HG02981 (cell line): ENCODE measurements at regions not wholly inside any gene's neighbourhood (a gene's known extent, or its start where the extent isn't known, plus 50 kb on each side); places are given as distances from the start of the nearest gene placed in this dataset.

ENCODE experiments used
- ATAC-seq: cut with Tn5 transposase; IDR thresholded peaks from one replicate; pipeline ENCODE4 v1.9.1; 2021; ENCODE audit warnings: mild to moderate bottlenecking, moderate library complexity; ENCODE audit not compliant: unreplicated experiment

DNA sequence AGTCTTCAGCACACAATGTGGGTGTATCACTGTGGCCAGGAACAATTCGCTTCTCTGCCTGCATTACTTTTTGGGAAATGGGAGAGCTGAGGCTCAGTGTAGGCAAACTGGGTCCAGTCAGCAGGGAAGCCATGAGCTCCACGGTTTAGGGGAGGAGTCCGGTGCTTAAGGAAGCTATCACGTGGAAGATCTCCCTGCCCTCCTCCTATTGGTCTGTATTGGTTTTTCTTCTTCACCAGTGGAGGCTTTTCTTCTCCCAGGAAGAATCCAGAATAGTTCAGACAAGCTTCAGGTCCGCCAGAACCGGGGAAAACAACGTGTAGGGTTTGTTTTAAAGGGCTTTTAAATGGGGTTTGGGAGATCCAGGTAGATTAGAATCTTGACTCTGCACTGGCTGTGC is 156.2 kb upstream of the CAMK1G start:
- no peak for ATAC-seq

DNA sequence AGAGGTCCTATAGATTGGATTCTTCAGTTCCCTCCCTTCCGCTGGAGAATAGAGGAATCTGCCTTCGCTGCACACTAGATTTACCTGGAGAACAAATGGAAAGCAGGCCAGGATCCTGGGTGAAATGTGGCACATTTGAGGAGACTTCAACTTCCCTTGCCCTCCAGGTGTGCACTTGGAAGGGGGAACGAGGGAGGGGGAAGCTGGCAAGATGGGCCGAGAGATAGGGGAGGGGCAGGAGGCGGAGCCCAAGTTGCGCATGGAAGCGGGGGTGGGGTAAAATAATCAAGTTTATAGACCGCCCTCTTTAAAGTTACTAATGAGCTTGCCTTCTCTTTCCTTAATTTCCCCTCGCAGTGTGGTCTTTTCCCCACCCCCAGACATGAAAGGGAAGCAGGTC is 155.7 kb upstream of the CAMK1G start:
- no peak for ATAC-seq

DNA sequence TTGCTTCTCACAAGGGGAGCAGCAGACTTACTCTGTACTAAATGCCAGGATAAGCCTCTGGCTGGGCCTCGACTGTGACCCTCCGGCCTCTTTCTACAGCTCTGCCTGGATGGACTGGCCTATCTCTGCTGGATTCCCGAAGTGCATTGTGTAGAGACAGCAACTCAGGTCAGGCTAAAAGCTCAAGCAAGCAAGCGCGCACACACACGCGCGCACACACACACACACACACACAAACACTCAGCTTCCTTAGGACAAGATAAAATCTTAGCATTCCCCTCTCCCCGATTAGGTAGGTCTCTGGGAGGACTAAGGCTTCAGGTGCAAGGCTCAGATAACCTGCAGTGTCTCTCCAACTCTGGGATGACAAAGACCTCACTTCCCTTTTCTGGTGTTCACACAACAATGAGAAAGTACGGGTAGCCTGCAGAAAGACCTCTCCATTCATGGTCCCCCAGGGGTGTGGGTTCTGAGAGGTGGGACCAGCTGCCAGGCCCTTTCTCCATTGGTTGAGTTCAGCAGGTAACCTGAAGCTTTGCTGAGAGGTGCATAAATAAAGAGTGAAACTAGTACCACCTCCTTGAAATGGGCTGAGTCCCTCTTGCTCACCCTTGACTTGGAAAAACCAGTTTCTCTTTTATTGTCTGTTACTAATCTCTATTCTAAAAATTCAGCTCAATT is 155.1 kb upstream of the CAMK1G start:
- ATAC-seq = no peak

DNA sequence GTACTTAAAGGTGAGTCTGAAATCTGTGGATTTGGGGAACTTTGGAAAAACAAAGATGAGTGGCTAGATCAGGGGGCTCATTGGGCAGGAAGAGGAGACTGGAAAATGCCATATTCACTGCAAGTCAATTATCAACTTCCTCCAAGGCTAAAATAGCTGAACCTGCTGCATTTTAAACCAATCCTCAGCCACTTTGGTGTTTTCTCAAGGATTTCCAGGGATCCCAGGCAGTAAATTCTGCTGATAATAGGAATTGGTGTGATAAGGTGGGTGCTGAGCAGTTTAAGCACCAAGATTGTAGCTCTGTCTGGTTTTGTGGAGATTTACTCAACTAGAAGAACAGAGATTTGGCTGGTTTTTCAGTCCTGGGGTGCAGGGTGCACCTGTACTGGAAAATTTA is 153.9 kb upstream of the CAMK1G start:
- ATAC-seq = no peak

DNA sequence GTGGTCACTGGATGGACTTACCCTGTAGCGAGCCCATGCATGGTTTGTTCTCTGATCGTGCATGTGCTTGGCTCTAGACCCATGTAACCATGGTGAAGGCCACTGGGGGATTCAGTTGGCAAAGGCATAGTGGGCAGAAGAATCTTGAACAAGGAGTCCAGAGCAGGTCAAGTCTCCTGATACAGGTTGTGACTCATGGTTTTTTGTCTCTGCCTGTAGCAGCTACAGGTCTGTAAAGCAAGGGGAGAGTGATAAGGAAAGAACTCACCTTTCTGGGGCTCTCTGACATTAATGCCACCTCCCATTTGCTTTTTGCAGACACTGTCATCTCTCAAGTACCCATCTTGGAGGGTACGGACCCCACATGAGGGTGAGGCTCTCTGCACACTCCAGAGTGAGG is 153.4 kb upstream of the CAMK1G start:
- ATAC-seq = no peak

DNA sequence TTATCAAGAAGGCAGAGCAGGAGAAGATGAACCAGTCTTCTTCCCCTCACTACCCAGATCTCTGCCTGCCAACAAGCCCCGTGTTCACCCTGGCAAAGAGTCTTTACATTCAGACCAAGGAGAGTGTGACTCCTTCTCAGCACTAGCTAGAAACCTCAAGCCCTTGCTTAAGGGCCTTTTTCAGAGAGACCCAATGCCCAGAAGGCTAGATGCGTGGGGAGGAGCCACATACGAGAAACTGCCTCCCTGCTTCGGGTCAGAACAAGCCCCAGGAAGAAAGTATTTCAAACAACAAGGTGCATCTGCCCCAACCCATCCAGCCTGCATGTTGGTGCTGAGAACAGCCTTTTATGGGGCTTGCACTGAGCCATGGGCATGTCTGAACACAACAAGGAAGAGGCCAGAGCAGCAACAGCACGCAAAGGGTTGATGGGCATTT is 152.7 kb upstream of the CAMK1G start:
- no peak for ATAC-seq

DNA sequence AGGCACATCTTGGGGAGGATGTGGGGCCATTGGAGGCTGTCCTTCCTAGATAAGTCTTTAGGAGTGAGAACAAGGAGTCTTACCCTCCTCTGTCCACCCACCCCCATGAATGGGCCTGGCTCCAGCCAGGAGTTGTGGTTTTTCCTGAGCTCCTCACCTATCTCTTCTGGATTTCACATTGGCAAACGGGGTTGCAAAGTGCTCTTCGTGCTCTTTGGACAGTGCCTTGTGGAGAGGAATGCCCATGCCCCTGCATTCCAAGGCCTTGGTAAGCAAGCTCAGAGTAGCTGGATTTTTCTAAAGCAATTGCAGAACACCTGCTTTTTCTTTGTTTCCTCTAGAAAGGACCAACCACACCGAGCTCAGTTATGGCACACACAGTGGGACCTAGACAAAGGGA is 152.1 kb upstream of the CAMK1G start:
- no peak for ATAC-seq

DNA sequence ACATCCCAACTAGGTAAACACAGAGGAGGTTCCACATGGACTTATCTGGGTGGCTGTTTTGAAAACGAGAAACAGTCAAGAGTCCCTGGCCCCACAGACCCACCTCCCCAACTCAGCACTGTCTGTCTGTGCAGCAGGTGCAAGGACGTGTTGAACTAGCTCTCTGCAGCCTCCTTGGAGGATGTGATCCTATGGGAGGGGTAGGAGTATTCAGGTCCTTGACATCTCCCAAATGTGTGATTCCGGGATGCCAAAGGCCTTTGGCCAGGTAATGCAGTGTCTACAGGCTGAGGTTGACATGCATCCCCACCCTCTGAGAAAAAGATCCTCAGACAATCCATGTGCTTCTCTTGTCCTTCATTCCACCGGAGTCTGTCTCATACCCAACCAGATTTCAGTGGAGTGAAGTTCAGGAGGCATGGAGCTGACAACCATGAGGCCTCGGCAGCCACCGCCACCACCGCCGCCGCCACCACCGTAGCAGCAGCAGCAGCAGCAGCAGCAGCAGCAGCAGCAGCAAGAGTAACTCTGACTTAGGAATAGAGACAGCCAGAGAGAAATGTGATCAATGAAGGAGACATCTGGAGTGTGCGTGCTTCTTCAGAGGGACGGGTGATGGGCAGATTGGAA is 151.6 kb upstream of the CAMK1G start:
- no peak for ATAC-seq

DNA sequence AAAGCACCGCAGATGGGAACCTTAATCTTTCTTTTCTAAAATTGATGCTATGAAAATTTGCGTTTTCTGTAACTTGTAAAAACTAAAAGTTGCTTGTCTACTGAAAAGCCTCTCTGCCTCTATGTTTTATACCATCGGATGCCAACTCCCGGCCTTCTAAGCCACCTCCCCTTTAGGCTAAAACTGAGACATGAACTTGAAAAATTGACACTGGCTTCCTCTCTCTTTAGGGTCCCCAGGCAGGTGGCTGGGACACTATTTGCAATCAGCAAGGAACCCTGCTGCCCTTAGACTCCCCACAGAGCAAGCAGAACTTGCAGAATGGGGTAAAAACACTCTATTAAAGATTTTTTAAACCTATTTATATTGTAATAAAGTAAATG is 151.1 kb upstream of the CAMK1G start:
- ATAC-seq = no peak

DNA sequence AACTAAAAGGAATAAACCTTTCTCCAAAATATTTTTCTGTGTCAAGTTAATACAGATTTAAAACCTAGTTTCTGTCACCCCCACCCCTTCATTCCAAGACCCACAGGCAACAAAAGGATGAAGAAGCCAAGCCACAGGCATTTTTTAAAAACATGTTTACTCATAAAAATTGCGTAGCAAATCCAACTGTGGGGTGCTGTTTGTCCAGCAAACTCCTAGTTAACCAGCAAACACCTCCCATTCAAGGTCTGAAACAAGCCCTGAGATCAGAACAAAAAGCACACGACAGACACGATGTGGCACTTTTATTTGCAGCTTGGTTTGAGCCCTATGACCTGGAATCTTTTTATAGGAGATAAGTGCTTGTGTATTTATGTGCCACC is 149.9 kb upstream of the CAMK1G start:
- ATAC-seq = no peak

DNA sequence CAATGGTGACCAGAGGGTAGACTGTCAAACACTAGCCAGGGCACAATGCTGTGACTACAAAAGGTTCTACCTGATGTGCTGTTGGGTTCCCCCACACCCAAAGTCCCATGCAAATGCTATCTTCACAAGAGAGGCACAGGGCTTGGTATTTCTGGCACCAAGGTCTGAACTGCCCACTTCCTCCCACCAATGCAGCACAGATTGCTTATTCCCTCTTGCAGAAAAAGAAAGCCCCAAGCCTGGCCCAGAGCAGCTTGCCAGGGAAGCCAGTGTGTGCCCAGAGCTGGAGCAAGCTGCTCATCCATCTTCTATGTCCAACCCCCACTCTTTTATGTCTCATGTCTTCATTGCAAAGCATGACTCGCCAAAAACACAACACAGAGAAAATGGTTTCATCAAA is 149.4 kb upstream of the CAMK1G start:
- ATAC-seq = no peak

DNA sequence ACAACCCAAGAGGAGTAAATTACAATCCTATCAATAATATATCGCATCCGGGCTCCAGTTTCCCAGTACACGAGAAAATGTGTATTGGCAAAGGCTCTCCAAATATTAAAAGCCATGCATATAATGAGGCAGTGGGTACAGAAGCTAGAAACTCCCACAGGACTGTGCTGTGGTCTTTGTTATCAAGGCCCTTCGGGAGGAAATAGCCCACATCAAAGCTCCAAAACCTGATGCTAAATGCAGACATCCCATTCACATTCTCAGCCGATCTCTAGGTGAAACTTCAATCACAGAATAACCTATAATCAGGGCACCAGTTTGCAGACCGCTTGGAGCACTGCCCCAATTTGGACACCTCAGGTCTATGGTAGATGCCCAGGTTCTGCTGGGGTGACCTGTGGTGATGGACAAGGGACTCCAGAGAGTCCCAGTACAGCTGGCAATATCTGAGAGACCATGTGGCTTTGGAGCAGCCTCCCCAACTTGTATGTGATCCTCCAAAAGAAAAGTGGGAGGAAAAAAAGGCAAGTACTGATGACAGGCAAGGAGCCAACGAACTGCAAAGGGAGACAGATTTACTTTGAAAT is 148.8 kb upstream of the CAMK1G start:
- no peak for ATAC-seq

DNA sequence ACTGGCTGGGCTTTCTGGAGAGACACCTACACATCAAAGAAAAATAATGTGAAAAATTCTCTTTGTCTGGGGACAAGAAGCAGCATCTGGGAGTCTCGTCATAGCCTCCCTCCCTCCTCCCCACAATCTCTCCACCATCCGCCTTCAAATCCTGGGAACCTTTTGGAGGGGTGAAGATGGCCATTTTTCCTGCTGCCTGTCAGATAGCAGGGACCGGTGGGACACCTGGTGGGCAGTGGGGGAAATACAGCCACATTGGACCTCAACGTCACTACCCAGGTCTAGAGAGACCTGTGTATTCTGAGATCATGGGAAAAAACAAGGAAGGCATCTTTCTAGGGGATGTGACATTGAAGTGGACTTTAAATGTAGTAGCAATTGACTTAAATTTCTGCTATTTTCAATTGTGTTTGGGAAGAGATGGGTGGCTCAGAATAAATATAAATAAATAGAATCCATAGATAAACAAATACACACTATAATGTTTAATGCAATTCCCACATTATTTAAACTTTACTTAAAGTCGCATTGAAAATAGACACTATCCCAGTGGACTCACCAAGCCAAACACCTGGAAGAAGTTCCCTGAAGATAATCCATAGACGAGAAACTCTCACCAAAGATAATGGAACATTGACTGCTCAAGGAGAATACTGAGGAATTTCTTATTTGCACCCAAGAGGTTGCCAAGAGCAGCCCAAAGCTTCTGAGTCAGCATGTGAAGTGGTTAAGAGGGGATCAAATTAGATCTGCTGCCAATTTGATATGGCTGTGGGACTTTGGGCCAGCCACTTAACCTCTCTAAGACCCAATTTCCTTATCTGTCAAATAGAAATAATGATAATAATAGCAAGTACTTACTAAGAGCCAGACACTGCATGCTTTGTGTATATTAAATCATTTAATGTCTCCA is 147.6 kb upstream of the CAMK1G start:
- peak; percentile 96 for ATAC-seq

DNA sequence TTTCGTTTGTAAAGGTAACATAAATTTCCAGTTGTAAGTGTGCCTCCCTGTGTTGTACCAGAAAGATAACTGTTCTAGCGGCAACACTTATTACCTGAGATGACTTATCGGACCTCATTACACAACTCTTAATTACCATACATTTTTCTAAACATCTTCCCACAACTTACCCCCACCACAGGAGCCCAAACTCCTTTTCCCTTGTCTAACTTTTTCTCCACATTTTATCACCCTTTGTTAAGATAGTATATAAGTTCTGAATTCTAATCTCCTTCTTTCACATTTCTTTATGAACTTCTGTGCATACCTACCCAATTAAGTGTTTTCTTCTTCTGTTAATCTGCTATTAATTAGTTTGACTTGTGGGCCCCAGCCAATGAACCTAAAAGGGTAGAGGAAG is 143.7 kb upstream of the CAMK1G start:
- no peak for ATAC-seq

DNA sequence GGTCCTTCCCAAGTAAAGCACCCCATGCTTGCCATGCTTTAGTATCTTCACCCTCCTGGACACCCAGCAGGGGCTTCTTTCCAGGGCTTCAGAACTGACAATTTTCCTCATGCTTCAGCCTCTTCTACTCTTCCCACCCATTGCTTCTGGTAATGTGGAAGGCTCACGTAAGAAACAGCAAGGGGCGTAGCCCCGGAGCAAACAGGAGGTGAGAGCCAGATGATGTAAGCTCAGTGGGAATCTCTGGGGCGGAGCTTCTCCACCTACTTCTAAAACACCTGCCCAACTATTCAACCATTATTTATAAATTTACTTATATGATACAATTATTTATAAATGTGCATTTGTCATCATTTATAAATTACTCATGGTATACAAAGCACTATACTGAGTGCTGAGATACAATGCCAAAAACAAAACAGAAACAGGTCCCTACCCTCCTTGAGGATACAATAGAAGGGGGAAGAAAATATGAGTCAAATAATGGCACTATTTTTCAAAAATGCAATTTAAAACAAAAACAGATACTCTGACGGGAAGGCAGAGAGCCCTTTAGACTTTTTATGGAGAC is 140.1 kb upstream of the CAMK1G start:
- no peak for ATAC-seq

DNA sequence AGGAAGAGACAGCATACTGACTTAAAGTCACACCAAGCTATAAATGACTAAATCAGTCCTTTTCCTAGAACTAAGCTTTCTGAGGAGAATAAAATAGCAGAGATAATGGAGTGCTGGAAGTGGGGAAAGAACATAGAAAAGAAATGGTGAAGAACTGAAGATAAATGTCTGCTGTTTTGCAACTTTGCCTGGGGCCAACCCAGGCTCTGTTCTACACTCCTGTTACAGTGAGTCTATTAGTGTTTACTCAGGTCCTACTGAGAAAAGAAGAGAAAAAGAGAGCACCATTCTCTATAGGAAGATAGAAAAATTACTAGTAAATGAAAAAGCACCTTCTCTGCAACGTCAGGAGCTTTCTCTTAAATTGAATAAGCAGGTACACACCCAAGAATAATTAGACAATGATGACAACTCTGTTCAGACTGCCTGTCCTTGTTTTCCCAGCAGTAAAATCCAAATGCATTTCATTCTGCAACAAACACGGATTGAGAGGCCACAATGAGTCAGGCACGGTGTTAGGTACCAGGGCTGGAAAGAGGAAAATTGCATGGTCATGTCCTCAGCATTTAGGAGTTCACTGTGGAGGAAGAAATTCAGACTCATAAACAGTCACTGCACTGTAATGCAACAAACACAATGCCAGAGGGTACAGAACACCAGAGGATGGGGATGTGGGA is 139.4 kb upstream of the CAMK1G start:
- ATAC-seq = no peak

DNA sequence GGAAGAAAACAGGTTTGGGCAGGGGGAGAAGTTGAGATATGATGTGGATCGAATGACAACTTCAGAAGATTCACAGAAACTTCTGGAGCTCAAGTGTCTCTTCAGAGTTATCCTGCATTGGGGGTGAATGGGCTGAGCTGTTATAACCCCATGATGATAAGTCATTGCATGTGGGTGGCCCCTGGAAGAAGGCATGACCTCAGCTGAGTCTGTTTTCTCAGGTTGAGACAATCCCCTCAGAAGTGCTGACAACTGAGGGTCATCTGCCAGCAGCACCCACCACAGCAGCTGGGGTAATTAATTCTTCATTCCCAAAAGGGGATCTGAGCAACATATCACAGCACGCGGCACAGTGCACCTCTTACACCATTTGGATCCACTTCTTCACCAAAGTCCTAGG is 138.6 kb upstream of the CAMK1G start:
- no peak for ATAC-seq

DNA sequence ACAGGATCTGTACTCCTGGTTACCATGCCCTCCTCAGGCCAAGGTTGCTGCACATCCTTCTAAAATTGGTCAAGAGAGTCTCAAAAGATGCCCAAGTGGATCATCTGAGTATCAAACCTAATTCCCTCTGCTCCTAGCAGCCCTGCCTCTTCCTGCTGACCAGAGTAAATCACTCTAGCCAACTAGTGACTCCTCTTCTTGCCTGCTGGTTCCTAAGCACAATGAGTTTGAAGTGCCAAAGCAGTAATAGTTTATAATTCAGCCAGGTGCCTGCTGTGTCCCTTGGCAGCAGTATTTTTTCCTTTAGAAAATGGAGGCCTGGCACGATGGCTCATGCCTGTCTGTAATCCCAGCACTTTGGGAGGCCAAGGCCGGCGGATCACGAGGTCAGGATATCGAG is 137.9 kb upstream of the CAMK1G start:
- ATAC-seq = no peak

DNA sequence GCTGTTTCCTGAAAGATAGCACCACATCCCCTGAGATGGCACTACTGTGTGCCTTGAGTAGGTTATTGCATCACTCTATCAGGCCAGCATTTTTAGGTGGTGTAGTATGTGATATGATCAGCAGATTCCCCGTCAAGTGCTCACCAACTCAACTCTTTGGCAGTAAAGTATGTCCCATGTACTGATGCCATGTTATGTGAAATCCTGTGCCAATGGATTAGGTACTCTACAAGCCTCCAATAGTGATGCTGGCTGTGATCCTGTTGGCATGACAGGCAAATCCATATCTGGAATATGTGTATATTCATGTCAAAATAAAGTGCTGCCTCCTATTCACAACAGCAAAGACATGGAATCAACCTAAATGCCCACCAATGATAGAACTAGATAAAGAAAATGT is 137.2 kb upstream of the CAMK1G start:
- no peak for ATAC-seq

DNA sequence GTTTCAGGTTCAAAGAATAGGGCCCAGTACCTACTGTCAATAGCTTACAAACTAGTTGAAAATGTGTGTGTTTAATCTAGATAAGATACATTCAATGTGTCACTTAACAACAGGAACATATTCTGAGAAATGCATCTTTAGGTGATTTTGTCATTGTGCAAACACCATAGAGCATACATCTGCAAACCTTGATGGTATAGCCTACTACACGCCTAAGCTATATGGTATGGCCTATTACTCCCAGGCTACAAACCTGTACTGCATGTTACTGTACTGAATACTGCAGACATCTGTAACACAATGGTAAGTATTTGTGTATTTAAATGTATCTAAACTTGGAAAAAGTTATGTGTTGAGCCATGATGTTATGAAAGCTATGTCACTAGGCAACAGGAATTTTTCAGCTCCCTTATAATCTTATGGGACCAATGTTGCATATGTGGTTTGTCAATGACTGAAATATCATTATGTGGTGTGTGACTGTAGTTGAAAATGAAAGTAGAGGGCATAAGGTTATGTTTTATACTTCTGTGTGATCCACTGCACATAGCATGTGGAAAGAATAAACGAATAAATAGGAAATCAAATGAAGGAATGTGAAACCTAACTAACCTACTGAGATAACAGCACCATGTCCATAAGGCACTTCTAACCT is 129.0 kb upstream of the CAMK1G start:
- no peak for ATAC-seq
